ENCODE measurements at regions not wholly inside any gene's neighbourhood (a gene's known extent, or its start where the extent isn't known, plus 50 kb on each side); places are given as distances from the start of the nearest gene placed in this dataset.

DNA sequence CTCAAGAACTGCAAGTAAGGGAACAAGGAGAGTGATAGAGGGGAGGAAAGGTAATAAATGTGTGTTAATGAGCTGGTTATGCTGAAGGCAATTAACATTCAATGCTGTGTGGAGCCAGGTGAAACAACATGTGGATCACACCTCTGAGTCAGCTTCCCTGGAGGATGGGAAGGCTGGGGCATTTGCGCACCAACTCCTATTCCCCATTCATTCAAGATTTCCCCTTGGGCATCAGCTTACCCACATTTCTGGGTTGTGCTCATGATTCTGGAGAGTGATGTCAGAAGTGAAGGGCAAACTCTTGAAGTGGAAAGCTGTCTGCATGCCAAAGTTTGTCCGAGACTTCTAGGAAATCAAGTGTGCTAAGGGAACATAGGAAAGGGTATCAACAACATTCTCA, 461.4 kb downstream of the MID1IP1 start:
- TF ChIP-seq ZNF274 (IDR thresholded peaks at IDR 0.05; ENCODE audit: low read depth, low read length) (no peak), YY1 (IDR thresholded peaks at IDR 0.05; ENCODE audit: insufficient read depth, insufficient read length) (no peak)

All from NT2/D1 (cell line).